ENCODE measurements at regions not wholly inside any gene's neighbourhood (a gene's known extent, or its start where the extent isn't known, plus 50 kb on each side); places are given as distances from the start of the nearest gene placed in this dataset.

DNA sequence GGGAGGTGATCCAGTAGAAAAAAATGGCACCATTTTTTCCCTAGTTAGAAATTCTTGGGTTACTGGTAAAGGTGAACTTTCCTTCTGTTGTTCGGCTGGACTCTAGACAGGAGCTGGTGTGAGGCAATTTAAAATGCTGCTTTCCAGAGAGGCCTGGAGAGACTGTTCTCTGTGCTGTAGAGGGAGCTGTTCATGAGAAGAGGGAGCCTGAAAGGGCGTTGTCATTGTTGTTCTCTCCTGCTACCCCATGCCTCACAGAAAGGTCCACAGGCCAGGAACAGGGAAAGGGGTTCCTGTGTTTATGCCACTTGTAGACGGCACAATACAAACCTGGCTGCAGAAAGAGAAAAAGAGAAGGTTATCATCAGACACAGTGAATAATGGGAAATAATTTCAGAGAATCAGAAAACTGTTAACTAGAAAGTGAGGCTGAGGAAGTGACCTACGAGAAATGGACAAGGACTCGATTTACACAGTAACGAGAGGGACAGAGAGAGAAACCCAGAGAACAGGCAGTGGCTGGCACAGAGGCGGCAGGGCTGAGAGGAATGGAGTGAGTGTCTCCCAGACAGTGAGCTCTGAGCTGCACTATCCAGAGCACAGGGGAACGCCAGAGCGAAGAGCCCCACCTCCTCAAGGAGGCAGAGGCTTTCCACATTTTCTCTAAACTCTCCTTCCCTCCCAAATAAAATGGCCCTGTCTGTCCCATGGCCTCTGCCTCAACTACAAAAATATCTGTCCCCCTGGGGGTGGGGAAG, 109.2 kb downstream of the RRM1 start:
- intact Hi-C loops (cut with DNase I), result no loop called here
- DNase-seq (no peak), ATAC-seq (no peak)
- no peaks in the 10 kb centered on the region for H3K36me3 ChIP-seq (ENCODE audit: insufficient read depth in 1 of 2, low read depth in 1 of 2)
- H3K4me3 ChIP-seq, result no peak overlapping the region
- no peaks in the 10 kb centered on the region for H3K27me3 ChIP-seq (ENCODE audit: insufficient read depth in 3 of 3, low read length in 2 of 3)
- H3K4me1 ChIP-seq, result no peaks in the 10 kb centered on the region
- no peak overlapping the region for H3K27ac ChIP-seq
- TF ChIP-seq, protein P1, sequence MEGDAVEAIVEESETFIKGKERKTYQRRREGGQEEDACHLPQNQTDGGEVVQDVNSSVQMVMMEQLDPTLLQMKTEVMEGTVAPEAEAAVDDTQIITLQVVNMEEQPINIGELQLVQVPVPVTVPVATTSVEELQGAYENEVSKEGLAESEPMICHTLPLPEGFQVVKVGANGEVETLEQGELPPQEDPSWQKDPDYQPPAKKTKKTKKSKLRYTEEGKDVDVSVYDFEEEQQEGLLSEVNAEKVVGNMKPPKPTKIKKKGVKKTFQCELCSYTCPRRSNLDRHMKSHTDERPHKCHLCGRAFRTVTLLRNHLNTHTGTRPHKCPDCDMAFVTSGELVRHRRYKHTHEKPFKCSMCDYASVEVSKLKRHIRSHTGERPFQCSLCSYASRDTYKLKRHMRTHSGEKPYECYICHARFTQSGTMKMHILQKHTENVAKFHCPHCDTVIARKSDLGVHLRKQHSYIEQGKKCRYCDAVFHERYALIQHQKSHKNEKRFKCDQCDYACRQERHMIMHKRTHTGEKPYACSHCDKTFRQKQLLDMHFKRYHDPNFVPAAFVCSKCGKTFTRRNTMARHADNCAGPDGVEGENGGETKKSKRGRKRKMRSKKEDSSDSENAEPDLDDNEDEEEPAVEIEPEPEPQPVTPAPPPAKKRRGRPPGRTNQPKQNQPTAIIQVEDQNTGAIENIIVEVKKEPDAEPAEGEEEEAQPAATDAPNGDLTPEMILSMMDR (IDR thresholded peaks at IDR 0.05), result no peak
- no peaks in the 10 kb centered on the region for H3K9me3 ChIP-seq
- 74 to 76% (median 76%) methylated on average over 9 of the region's 9 CpGs for WGBS, 3 donors

DNA sequence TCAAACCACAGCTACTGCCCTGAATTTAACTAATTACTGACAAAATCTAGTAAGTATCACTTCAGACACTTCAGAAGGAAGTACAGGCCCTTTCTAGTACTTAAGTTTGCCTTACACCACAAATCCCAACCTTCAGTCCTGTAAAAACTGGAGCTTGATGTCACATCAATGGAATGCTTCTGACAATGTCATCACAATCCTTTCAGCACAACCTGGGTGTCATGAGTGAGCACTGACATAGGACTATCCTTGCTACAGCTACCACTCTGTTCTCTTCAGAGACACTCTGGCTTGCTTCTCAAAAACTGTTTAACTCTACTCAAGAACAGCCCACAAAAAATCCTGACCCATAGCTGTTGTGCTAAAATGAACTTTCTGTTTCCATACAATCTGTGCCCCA, 108.2 kb downstream of the RRM1 start:
- H3K9me3 ChIP-seq, result no peaks in the 10 kb centered on the region
- intact Hi-C loops (cut with DNase I), result no loop called here
- no peak overlapping the region for H3K4me3 ChIP-seq
- H3K27me3 ChIP-seq (ENCODE audit: insufficient read depth in 3 of 3, low read length in 2 of 3), result no peaks in the 10 kb centered on the region
- no peaks in the 10 kb centered on the region for H3K4me1 ChIP-seq
- DNase-seq (no peak), ATAC-seq (no peak)
- H3K27ac ChIP-seq, result no peak overlapping the region
- no peaks in the 10 kb centered on the region for H3K36me3 ChIP-seq (ENCODE audit: insufficient read depth in 1 of 2, low read depth in 1 of 2)
- TF ChIP-seq, protein P1 (IDR thresholded peaks at IDR 0.05), result no peak

DNA sequence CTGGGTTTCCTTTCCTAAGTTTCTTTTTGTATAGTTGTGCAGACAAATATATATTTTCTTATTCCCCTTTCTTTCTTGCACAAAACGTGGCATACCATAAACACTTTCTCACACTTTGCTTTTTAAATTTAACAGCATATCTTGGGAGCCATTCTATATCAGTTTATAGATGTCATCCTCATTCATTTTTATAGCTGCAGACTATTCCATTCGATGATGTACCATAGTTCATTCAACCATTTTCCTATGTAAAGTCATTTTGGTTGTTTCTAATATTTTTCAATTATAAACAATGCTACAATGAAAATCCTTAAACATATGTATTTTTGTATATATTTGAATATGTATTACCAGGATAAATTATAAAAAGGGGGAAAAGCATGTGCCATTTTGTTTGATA, 102.5 kb downstream of the RRM1 start:
- Histone ChIP-seq H3K9me3 (no peaks in the 10 kb centered on the region), H3K27ac (no peak overlapping the region), H3K4me1 (no peaks in the 10 kb centered on the region), H3K4me3 (no peak overlapping the region), H3K36me3 (ENCODE audit: insufficient read depth in 1 of 2, low read depth in 1 of 2) (no peaks in the 10 kb centered on the region), H3K27me3 (ENCODE audit: insufficient read depth in 3 of 3, low read length in 2 of 3) (no peaks in the 10 kb centered on the region)
- TF ChIP-seq, protein P1 (IDR thresholded peaks at IDR 0.05), result no peak
- DNase-seq (no peak), ATAC-seq (no peak)
- intact Hi-C loops (cut with DNase I), result no loop called here
- 82 to 86% (median 86%) methylated on average over 2 of the region's 2 CpGs for WGBS, 3 donors

DNA sequence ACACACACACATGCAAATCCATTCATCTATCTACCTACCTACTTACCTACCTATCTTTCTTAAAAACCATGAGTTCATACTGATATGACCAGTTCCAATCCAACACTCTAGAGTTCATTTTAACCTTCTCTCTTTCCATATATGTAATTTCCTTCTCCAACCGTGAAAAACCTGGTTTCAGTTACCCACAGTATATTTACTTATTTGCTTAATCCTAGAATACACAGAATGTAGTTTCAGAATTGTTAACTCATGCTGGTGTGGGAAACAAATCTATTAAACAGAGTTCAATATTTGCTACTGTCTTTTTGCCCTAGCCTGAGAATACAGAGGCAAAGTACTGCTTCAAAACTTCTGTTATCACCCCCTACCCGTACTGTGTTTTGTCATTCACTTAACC, 101.3 kb downstream of the RRM1 start:
- H3K9me3 ChIP-seq, result no peaks in the 10 kb centered on the region
- no peak overlapping the region for H3K27ac ChIP-seq
- 55 to 65% (median 63%) methylated on average over 2 of the region's 2 CpGs for WGBS, 3 donors
- H3K4me1 ChIP-seq, result peaks cover 5% of the 10 kb centered on the region
- intact Hi-C loops (cut with DNase I), result no loop called here
- no peaks in the 10 kb centered on the region for H3K27me3 ChIP-seq (ENCODE audit: insufficient read depth in 3 of 3, low read length in 2 of 3)
- H3K4me3 ChIP-seq, result no peak overlapping the region
- no peaks in the 10 kb centered on the region for H3K36me3 ChIP-seq (ENCODE audit: insufficient read depth in 1 of 2, low read depth in 1 of 2)
- TF ChIP-seq, protein P1 (IDR thresholded peaks at IDR 0.05), result no peak
- ATAC-seq (no peak), DNase-seq (no peak)

DNA sequence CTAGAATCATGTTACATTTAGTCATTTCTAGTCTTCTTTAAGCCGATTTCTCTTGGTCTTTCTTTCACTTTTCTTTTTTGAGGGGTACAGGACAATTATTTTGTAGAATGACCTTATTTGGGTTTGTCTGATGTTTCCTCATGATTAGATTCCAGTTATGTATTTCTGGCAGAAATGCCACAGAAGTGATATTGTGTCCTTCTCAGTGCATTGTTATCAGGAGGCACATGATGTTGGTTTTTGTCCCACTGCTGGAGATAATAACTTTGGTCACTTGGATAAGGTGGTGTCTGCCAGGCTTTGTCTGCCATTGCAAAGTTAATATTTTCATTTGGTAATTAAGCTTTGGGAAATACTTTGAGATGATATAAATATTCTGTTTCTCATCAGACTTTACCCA, 100.3 kb downstream of the RRM1 start:
- no peaks in the 10 kb centered on the region for H3K27me3 ChIP-seq (ENCODE audit: insufficient read depth in 3 of 3, low read length in 2 of 3)
- 86 to 95% (median 86%) methylated on average over 1 of the region's 1 CpG for WGBS, 3 donors
- H3K36me3 ChIP-seq (ENCODE audit: insufficient read depth in 1 of 2, low read depth in 1 of 2), result no peaks in the 10 kb centered on the region
- H3K4me1 ChIP-seq, result peaks cover 11% of the 10 kb centered on the region
- DNase-seq (no peak), ATAC-seq (no peak)
- intact Hi-C loops (cut with DNase I), result loop anchor here in 1 of 2 donors (5.0 kb wide), 1 partner anchor 297 kb away; no protein-coding TSS in a partner anchor
- no peak overlapping the region for H3K27ac ChIP-seq
- no peak overlapping the region for H3K4me3 ChIP-seq
- TF ChIP-seq, protein P1 (IDR thresholded peaks at IDR 0.05), result no peak
- no peaks in the 10 kb centered on the region for H3K9me3 ChIP-seq

Data from psoas muscle (tissue), 7 donors.